Suprapubic skin (tissue), 3 donors: ENCODE measurements at regions not wholly inside any gene's neighbourhood (a gene's known extent, or its start where the extent isn't known, plus 50 kb on each side); places are given as distances from the start of the nearest gene placed in this dataset.

Experiments used
- CTCF ChIP-seq, 2 donors: fragments of 200-600 bp in 1 of 2; fragments of 450-650 bp in 1 of 2; sonication (generic) in 1 of 2; IDR thresholded peaks; one replicate each; pipeline ENCODE4 v1.5.1; 2016 to 2019; ENCODE audit warnings: antibody characterized with exemption in 2 of 2, mild to moderate bottlenecking in 1 of 2, moderate library complexity in 1 of 2
- POLR2AphosphoS5 ChIP-seq, 3 donors: sonication (generic); formaldehyde crosslinking; IDR thresholded peaks; one replicate each; pipeline ENCODE4 v1.6.1; 2017; ENCODE audit warnings: antibody characterized with exemption in 3 of 3

GRCh38 chr7:109984729-109985128 lies 1106.2 kb upstream of the LRRN3 start:
- TF ChIP-seq CTCF (IDR thresholded peaks at IDR 0.05) (no peak), POLR2AphosphoS5 (IDR thresholded peaks at IDR 0.05) (no peak)
